Bronchial epithelial cell (primary cell): ENCODE measurements at regions not wholly inside any gene's neighbourhood (a gene's known extent, or its start where the extent isn't known, plus 50 kb on each side); places are given as distances from the start of the nearest gene placed in this dataset.

ENCODE experiments used
- DNase-seq: peaks from one replicate; pipeline ENCODE4 v3.0.0-alpha.2; 2010; ENCODE audit warnings: low read depth
- FAIRE-seq: peaks from 2 replicates; lab custom pipeline; 2011; peaks lifted over from hg19 to GRCh38; lab: Jason Lieb, UNC
- H3K27me3 ChIP-seq: 2 replicates; pipeline ENCODE4 v1.5.1; 2011; ENCODE audit warnings: low read length; ENCODE audit not compliant: control insufficient read depth, insufficient read depth
- H3K36me3 ChIP-seq: 2 replicates; pipeline ENCODE4 v1.5.1; 2011; ENCODE audit warnings: low read length; ENCODE audit not compliant: control insufficient read depth, insufficient read depth
- H3K4me3 ChIP-seq: 2 replicates; pipeline ENCODE4 v1.5.1; 2011; ENCODE audit warnings: mild to moderate bottlenecking, low read depth, low read length, control low read depth
- TF ChIP-seq, protein P1 (sequence below): IDR thresholded peaks from 2 replicates; pipeline ENCODE4 v1.5.1; 2011; ENCODE audit warnings: mild to moderate bottlenecking, moderate library complexity, low read length, control low read depth, inconsistent platforms; ENCODE audit not compliant: insufficient read depth, severe bottlenecking

DNA sequence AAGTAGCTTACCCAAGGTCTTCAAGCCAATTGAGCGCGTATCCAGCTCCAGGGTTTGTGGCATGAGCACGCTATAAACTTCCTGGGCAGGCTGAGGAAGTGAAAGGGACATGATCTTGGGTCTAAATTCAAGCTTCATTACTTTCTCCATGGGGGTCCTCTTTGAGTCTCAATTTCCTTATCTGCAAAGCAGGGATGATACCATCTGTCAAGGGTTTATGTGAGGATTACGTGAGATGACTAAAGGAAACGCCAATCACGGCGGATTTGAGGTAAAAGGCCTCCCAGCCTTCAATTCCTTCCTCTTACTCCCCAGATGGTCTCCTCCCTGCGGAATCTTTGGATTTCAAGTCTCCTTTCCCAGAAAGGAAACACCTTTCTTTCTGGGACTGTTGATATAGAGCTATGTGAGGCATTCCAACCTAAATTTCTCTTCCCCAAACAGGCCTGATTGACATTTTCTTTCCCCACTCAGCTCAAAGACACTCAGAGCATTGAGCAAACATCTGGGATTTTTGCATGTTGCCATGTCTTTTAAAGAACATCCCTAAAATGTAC lies 474.4 kb downstream of the INSC start:
- TF ChIP-seq, protein P1, sequence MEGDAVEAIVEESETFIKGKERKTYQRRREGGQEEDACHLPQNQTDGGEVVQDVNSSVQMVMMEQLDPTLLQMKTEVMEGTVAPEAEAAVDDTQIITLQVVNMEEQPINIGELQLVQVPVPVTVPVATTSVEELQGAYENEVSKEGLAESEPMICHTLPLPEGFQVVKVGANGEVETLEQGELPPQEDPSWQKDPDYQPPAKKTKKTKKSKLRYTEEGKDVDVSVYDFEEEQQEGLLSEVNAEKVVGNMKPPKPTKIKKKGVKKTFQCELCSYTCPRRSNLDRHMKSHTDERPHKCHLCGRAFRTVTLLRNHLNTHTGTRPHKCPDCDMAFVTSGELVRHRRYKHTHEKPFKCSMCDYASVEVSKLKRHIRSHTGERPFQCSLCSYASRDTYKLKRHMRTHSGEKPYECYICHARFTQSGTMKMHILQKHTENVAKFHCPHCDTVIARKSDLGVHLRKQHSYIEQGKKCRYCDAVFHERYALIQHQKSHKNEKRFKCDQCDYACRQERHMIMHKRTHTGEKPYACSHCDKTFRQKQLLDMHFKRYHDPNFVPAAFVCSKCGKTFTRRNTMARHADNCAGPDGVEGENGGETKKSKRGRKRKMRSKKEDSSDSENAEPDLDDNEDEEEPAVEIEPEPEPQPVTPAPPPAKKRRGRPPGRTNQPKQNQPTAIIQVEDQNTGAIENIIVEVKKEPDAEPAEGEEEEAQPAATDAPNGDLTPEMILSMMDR: no peak
- Histone ChIP-seq H3K27me3 (no peaks in the 10 kb centered on the region), H3K4me3 (no peak overlapping the region), H3K36me3 (no peaks in the 10 kb centered on the region)
- FAIRE-seq: peak; percentile 47
- DNase-seq: no peak

DNA sequence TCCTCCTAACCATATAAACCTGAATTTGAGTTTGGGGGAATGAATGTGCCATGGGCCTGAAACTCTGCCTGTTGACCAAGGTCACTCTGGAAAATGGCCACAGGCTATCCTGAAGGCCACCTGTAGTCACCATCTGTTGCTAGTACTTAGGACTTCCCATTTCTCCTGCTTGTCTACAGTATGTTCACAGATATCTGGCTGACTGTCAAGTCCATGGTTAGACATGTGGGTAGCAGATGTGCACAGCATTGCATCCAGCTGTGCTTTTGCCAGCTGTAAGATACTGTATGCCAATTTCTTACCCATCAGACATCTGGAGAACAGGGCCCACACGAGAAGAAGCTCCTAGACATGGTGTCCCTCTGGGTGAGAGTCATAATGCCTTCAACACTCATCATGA lies 475.4 kb downstream of the INSC start:
- Histone ChIP-seq H3K27me3 (no peaks in the 10 kb centered on the region), H3K4me3 (no peak overlapping the region), H3K36me3 (no peaks in the 10 kb centered on the region)
- no peak for FAIRE-seq
- no peak for DNase-seq
- TF ChIP-seq, protein P1: no peak

DNA sequence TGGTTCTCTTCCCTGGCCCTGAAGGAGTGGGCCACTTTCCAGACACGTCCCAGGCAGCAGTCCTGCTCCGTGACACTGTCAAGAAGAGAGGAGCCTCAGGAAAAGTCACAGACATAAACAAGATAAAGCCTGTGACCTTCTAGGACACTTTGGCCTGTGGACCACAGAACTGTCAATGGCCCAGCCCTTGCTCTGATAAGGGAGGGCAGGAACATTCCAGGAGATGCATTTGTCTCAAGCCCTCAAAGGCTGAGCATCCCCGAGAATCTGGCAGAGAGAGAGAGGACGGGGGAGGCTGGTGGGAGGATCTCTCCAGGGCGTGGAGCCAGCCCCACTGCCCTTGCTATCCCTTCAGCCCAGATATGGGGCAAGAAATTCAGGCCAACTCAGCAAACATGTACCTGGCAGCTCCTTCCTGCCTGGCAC lies 476.4 kb downstream of the INSC start:
- TF ChIP-seq, protein P1: no peak
- Histone ChIP-seq H3K4me3 (no peak overlapping the region), H3K36me3 (no peaks in the 10 kb centered on the region), H3K27me3 (no peaks in the 10 kb centered on the region)
- no peak for DNase-seq
- FAIRE-seq: no peak

DNA sequence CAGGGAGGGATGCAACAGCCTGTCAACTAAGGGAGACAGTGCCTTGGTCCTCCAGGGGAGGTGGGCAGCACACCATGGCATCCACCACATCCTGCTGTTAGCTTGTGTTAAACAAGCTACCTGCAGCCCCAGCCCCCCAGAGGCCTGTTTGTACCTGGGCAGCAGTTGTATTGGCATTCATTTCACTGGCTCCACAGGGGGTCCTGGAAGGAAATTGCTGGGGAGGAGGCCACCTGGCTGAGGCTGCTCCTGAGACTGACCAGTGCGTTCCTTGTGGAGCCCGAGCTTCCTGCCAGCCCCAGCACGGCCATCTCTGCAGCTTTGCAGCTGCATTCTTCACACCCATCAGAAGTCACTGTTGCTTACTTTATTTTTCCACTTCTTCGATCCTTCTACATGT lies 479.9 kb downstream of the INSC start:
- H3K36me3 ChIP-seq: no peaks in the 10 kb centered on the region
- TF ChIP-seq, protein P1: no peak
- H3K27me3 ChIP-seq: no peaks in the 10 kb centered on the region
- FAIRE-seq (no peak), DNase-seq (no peak)
- no peak overlapping the region for H3K4me3 ChIP-seq

DNA sequence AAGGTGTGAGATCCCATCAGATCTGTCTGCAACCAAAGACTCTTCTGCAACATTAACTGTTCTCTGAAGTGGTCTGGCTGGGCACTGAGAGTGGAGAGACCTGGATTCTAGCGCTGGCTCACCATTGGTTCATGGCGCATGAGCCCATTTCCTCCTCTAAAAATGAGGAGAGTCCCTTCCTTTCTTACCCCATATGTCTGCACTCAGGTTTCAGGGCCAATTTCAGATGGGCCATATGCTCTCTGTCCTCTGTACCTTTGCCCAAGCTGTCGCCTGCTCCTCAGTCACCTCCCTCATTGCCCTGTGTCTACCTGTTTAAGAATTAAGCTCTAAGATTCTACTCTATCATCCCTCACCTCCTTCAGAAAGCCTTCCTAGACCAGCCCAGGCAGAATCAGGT lies 484.7 kb downstream of the INSC start:
- no peaks in the 10 kb centered on the region for H3K36me3 ChIP-seq
- TF ChIP-seq, protein P1: no peak
- H3K4me3 ChIP-seq: no peak overlapping the region
- no peak for DNase-seq
- no peak for FAIRE-seq
- no peaks in the 10 kb centered on the region for H3K27me3 ChIP-seq

DNA sequence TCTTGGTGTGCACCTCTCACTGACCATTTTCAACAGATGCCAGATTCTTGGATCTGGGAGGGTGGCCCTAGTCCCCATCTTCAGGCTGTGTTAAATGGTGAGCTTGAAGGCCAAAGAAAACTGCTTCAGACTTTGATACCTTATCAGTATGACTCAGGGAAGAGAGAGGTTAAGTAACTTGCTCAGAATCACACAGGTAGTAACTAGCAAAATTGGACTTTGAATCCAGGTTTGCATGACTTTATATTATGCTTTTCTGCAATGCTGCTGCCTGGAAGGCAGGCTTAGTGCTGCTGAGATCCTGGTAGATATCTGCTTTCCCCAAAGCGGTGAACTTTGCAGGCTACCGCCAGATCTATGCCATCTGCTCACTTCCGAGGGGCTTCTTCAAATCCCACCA lies 487.3 kb downstream of the INSC start:
- DNase-seq: no peak
- no peaks in the 10 kb centered on the region for H3K27me3 ChIP-seq
- no peak overlapping the region for H3K4me3 ChIP-seq
- H3K36me3 ChIP-seq: no peaks in the 10 kb centered on the region
- TF ChIP-seq, protein P1: no peak
- no peak for FAIRE-seq
